T-helper 1 cell treated with Interleukin-12 subunit alpha and Interleukin-12 subunit beta and Interleukin-4 antibody, amounts not matched to agents 30 ng/mL and 1 ng/mL, for 36 hours (primary cell): ENCODE measurements at regions not wholly inside any gene's neighbourhood (a gene's known extent, or its start where the extent isn't known, plus 50 kb on each side); places are given as distances from the start of the nearest gene placed in this dataset.
"Not testable (repeated sequence)": the region's sequence is repeated elsewhere in the genome, so short reads cannot be mapped to it uniquely, and the experiment has no call there.

Experiments used
- intact Hi-C: fragments of 100-400 bp; cut with micrococcal nuclease; formaldehyde crosslinking; loops from one replicate; pipeline ENCODE4 v1.15.1; 2024

DNA sequence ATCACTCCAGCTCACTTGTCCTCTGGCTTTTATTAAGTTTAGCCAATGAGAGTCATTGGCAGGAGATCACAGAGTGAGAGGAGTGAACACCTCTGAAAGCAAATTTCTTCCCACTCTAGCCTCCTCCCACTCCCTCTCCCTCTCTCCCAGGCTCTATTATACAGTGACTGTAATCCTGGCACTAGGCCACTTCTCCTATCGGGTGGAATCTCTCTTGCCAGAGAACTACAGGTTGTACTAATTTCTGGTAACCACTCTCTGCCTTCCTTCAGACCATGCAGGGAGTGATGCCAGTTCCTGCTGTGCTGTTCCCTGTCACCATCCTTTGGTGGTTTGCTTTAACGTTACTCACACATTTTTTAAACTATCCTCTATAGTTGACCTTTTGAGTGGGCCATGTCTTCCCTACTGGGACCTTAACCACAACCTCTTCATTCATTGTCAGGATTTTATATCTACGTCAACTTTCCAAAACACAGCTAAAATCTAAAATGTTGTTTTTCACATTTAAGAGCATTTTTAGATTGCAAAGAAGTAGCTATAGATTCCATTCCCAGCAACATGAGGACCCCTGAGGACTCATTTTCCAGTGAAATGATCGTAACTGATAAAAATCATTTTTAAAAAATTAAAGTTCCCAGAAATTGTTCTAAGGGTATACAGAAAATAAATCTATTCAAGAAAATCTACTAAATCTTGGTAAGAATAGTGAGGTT is 217.1 kb downstream of the MREG start:
- intact Hi-C loops, result no loop called here

DNA sequence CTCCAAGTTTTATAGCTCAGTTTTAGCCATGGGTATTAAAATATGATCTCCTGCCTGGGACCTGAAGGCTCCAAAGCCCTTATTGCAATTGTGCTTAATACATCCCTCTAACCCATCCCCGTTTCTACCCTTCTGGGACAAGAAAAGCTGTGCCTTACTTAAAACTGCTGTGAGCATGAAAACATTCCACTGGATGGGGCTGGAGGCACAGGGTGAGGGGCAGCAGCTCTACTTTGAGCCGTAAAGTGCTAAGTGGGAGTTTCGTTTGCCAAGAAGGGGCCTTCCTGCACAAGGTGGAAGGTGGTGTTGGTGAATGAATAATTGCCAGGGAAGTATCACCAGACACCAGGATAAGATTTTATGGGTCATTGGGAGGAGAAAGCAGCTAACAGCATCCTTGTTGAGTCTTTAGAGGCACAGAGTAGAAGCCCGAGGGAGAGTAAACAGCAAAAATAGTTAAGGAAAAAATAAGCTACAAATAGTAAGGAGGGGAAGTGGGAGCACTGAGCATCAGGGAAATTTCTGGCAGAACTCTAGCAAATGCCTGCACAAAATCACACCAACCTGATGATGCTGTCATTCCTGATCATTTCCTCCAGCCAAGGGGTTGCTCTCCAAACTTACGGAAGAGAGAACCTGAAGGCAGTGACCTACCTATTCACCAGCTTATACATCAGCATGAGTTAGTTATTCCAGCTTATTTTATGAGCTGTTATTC is 218.4 kb downstream of the MREG start:
- intact Hi-C loops, result no loop called here

DNA sequence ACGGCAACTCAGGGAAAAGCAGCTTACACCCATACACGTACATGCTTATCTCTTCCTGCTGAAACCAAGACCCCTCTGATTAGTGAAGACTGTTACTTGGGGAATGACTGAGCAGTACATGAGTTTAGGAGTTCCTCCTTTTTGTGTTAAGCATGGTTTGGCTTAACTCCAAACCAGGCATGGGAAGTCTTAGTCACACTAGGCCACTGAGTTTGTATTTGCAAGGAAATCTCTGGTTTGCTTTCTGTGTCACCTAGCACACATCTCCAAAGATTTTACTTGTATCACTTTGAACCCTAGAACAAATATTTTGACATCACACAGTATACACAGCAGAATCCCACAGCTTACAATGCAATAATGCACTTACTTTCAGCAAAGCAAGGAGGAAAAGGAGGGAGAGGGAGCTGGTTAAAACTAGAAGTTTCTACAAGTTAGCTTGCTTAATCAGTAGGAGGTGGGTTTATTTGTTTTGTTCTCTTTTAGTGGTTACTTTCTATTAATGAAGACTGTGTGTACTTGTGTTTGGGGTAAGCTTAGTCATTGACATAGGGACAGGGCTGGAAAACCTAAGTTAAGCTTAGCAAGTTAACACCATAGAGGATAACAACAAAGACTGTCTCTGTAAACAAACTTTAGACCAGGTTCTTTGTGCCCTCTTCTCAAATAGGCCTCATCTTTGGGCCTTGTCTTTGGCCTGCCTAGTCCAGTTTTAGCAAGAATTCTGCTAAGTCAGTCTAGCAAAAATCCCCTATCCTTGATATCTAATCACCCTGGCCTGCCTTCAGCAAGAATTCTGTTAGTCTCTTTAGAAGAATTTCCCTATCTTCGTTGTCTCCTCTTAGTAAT is 219.4 kb downstream of the MREG start:
- intact Hi-C loops, result no loop called here

DNA sequence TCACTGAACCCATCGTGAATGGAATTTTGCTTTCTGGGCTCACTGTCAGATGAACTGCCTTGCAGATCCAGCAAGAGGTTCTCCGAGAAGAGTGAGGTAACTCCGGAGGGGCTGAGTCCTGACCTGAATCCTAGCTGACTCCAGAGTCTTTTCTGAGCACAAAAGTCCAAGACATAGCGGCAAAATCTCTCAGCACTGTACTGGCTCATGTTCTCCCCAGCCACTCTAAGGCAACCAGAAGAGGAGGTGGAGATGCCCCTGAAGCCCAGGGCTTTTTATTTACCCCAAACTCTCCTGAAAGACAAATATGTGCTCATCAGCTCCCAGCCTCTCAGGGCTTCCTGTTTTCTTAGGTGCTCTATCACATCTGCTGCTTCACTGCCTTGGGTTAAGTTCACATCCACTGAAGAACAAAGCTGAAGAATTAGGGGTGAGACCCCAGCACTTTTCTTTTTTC is 221.8 kb downstream of the MREG start:
- intact Hi-C loops, result no loop called here

DNA sequence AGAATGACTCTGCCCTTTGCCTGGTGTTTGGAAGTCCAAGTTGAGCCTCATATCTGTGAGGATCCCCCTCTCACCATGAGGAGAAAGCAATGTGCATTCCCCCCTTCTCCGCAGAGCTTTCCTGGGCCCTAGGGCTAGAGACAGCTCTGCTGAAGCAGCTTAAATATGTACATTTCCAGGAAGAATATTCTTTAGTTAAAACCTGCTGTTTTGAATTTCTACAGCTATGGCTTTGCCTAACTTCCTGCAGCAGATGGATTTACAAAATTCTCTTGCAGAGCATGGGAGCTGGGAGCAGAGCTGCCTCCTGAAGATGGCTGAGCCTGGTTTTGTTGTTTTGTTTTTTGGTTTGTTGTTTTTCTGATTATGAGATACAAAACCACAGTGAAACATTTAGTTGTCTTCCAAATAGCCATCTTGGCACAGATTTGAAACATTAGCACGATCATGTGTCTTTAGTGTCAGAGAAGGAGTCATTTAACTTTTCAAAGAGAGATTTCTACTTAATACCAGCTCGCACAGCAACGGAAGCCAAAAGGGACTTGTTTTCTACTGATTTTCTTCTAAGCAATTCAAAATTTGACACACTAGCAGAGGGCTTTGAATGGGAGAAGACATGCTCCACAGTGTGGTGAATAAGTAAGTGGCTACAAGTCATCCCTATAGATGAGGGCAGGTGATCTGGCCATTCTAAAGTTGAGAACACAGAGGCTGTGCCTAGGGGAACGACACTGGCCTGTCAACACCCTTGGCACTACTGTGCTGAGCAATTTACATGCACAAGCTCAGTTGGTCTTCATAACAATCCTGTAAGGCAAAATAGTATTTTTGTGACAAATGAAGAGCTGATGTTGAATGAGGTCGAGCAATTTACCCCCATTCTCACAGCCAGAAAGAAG is 222.6 kb downstream of the MREG start:
- intact Hi-C loops, result no loop called here

DNA sequence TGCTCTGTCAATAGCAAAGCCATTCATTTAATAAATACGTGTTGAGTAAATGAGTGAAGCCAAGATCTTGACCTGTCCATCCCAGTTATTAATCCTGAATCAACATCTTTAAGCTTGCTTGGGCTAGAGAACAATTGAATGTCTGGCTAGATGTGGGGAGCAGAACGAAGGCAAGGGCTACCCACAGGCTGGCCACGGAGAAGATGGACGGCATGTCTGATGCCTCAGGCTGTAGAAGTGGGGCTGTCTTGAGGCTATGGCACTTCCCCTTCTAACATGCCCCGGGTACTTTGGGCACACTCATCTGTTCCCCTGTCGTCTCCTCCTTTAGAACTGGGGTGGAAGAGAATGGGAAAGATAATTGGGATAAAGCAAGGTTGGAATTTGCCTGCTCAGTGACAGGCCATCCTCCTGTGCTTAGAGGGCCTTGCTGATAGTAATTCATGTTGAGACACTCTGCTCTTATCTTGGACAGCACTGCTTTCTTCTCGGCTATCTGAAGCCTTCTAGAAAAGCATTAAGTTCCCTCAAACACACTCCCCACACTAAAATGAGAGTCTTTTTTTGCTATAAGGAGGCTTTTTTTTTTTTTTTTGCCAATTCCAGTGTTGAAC is 225.7 kb downstream of the MREG start:
- intact Hi-C loops, result no loop called here

DNA sequence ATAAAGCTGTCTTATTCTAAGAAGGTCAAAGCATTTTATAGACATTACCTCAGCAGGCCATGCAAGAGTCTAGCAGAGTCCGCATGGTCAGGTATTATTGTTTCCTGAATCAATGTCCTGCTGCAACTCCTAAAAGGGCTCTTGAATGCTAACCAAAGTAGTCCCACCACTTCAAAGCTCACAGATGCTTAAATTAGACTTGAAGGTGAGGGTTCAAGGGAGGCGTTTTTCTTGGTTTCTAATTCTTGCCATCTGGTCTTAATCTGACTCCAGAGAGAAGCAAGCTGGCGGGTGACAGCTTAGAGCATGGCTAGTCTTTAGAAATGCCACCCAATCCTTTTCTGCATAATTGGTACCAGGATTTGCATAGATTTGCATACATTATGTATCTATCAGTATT is 226.3 kb downstream of the MREG start:
- intact Hi-C loops, result no loop called here

DNA sequence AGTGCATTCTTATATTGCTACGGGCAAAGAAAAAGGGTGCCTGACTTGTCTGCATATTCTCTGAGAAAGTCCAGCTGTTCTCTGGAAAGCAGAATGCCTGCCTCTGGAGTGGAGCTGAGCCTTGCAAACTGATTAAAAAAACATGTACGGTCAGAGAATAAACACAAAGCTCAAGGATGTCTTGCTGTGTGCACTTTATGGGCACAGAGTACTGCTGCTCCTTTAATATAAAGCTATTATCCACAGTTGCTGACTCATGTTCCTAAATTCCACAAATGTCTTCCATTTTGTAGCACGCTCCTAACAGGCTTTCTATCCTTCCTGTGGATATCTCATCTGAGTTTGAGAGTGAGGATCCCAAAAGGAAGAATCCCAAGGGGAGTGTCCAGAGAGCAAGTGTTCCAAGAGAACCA is 229.0 kb downstream of the MREG start:
- intact Hi-C loops, result no loop called here

DNA sequence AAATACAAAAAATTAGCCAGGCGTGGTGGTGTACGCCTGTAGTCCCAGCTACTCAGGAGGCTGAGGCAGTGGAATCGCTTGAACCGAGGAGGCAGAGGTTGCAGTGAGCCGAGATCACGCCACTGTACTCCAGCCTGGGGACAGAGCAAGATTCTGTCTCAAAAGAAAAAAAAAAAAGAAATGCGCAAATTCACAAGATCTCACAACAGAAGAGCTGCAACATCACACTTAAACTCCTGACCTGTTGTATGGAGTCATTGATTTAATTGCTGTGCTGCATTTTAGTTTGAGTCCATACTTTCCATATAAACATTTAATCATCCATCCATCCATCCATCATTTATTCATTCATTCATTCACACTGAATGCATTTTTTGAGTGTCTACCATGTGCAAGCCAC is 229.7 kb downstream of the MREG start:
- intact Hi-C loops, result not testable (repeated sequence)

DNA sequence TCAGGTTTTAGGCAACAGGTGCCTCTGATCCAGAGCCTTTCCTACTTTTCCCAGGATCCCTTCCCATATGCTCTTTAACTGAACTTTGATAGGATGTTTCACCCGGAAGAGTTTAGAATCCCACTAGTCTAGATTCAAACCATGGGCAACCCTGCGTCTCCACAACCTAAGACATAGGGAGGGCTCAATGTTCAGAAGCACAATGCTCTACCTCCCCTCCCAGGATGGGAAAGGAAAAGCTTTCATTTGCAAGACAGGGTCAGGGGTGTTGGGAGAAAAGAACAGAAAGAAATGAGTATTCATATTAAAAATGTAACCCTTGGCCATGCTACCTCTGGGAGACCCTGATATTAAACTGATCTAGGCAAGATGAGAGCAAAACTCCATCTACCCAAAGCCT is 230.4 kb downstream of the MREG start:
- intact Hi-C loops, result no loop called here

DNA sequence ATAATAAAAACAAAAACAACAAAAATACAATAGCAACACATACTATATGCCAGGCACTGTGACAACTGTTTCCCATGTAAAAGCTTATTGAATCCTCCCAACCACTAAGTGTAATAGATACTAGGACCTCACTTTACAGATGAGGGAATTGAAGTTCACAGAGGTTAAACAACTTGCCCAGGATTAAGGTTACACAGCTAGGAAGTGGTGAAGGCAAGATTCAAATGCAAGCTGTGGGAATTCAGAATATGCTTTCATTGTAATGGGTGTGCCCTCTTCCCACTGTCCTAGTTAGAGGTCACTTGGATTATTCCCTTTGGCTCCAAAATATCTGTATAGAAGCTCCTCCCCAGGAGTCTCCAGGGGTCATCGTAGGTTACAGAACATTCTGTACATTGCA is 231.1 kb downstream of the MREG start:
- intact Hi-C loops, result no loop called here

DNA sequence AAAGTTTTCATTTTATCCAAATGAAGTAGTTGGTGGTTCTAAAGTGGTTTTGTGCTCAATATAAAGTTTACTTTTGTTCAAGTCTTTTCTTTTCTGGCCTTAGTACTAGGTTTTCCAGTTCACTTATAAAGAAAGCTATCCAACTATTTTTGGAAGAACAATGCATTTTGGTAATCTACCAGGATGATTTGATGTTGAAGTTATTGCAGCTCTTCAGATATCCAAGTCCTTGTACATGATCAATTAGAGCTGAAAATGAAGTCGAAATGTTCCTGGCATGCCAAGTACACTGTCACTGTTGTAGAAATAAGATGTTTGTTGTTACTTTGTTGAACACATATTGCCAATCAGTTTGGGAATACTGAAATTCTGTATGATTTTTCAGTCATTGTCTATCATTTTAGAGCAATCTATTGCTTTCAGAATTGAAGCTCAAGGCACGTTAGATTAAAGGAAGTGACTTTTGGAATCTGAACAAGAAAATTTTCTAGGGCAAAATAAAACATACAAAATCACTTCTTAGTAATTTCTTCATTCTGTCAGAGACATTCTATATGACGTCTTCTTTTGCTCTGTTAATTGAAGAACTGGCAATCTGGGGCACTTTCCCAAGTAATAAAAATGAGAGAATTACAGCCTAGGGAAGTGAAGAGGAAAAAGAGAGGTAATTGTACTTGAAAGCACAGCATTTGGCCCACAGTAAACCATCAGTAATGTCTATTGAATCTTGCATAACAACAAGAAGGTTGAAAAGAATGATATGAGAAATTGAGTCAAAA is 232.3 kb downstream of the MREG start:
- intact Hi-C loops, result no loop called here

DNA sequence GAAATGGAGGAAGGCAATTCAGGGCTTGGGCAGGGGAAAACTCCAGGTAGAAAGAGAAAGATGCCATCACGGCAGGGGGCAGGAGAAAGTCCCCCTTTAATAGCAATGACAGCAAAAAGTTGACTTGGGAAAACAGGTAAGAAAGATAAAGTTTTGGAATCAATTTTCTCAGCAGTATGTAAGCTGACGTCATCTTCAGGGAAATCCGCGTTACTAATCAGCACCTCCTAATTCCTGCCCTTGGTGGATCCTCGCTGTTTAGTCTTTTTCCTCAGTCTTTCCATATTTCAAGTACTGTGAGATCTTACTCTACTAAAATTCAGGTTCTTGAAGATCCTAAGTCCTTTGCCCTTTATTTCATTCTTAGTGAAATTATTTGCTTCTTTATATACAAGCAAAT is 233.0 kb downstream of the MREG start:
- intact Hi-C loops, result no loop called here

DNA sequence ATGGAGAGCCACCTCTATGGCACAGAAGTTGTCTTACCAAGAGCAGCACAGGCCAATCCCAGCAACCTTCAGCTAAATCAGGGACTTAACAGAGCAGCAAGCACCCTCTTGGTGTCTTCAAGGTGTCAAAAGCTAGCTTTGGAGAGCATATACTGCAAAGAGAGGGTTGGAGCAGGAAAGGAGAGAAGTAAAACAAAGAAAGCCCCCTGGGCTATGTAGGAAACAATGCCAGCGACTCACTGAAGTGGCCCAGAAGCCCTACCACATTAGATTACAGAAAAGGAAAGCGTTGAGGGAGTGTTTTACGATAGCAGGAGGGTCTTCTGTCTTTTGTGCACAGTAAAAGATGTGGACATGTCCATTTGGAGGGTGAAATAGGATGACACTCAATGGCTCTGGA is 233.4 kb downstream of the MREG start:
- intact Hi-C loops, result no loop called here

DNA sequence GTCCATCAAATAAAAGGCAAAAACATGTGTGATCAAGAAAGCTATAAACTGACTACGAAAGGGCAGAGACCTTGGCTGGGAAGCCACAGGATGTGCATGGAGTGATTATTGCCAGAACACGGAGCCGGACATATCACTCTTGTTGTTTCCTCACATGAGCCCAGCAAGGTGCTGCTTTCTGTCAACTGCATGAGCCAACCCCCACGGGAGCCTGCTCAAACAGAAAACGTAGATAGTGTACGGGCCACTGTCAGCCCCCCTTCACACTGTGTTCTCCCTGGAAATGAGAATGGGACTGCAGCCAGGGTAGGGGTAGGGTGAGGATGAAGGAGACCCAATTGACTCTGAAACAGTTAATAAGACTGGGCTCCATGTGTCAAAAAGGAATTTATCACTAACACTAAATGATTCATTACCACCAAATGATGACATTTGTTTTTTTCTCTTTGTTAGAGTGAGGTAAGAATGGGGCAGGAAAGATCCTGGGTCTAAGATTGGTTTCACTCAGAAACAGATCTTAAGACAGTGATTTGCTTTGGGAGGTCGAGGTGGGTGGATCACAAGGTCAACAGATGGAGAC is 235.8 kb downstream of the MREG start:
- intact Hi-C loops, result no loop called here

DNA sequence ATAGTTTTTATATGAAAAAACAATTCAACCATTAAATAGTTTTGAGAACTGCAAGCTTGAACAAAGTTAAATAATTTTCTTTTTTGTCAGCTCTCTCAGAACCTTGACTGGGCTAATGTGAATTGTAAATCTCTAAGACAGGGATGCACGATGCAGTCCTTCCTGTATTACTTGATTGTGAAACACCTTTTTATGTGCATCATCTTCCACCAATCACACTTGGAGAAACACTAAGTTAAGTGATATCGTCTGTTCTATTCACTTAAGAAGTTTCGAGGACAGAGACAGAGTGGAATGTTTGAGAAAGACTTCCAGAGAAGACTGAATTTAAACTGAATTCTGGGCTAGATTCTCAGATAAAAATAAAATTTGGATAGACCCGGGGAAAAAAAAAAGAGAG is 238.2 kb downstream of the MREG start:
- intact Hi-C loops, result no loop called here

DNA sequence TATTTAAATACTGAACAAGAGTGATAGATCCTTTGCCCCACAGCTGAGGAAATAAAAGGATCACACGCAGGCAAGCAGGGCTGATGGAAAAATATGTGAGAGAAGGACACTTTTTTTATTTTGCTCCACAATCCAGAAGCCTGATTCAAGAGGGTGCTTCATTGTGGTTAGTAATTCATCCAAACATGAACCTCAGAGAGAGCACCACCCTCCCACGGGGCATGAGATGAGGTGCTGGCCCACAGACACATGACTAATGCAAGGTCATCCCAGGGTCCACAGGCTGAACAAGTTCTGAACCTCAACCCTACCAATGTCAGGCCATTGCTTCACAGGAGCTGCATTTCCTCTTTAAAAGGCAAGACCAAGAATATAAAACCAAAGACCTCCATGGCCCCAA is 239.6 kb downstream of the MREG start:
- intact Hi-C loops, result no loop called here

DNA sequence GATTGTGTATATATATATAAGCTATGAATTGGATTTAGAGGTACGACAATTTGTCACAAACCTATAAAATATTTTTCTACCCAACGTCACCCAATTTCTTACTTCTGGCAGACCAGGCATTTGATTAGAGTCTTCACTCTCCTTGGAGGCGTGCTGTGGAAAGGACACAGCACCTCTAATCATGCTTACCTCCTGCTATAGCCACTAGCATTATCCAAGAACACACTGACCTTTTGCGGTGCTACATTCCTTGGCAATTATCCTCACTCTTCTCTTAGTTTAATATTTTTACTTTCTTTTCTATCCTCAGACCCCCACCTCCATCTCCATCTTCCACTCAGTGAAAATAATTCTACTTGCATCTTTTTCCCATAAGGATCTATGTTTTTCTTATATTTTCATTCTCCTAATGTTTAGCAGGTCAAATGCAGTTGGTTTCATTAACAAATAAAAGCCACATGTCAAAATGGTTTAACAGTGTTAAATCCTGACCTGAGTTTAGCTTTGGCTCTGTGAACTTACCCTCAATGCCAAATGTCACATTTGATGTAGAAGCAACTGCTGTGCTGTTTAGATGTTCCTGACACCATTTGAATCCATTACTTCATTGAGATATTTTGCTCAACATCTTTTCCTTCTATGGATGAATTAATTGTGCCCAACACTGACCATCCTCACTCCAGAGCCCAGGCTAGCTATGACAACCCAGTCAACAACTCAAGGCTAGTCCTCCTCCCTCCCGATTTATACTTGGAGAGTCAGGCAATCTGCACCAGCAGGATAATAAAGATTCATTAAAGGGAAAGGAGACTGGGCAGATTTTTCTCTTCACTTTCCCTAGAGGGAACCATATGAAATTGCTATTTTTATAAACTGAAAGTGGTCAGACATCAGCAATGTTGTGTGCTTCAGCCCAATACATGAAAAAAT is 240.5 kb downstream of the MREG start:
- intact Hi-C loops, result no loop called here
